CD14-positive monocyte (primary cell): ENCODE measurements at regions not wholly inside any gene's neighbourhood (a gene's known extent, or its start where the extent isn't known, plus 50 kb on each side); places are given as distances from the start of the nearest gene placed in this dataset.

Experiments used
- DNase-seq, 3 donors: peaks; one replicate each; pipeline ENCODE4 v3.0.0-alpha.2; 2011 to 2022
- H2AFZ ChIP-seq: 2 replicates; pipeline ENCODE4 v1.6.0; 2012; ENCODE audit warnings: mild to moderate bottlenecking, low read depth, low read length, inconsistent platforms; ENCODE audit not compliant: insufficient read depth, poor library complexity, severe bottlenecking
- H3K27ac ChIP-seq, 2 donors: 1 replicate in 1 of 2; 2 replicates in 1 of 2; pipeline ENCODE4 v1.5.1; 2012 to 2013; ENCODE audit warnings: low read length in 2 of 2, control low read depth in 1 of 2, inconsistent platforms in 1 of 2, low read depth in 1 of 2, mild to moderate bottlenecking in 1 of 2
- H3K27me3 ChIP-seq, 2 donors: one replicate each; pipeline versions ENCODE4 v1.6.0 to v1.6.1; 2011 to 2013; ENCODE audit warnings: low read length in 2 of 2; ENCODE audit not compliant: control insufficient read depth in 2 of 2, insufficient read depth in 2 of 2
- H3K36me3 ChIP-seq, 2 donors: replicated peaks in 1 of 2; 1 replicate in 1 of 2; 2 replicates in 1 of 2; pipeline versions ENCODE4 v1.5.1 to v1.6.1; 2012 to 2013; ENCODE audit warnings: low read length in 2 of 2, control low read depth in 1 of 2, inconsistent platforms in 1 of 2, mild to moderate bottlenecking in 1 of 2; ENCODE audit not compliant: insufficient read depth in 2 of 2, control insufficient read depth in 1 of 2
- H3K4me1 ChIP-seq, 2 donors: 1 replicate in 1 of 2; 2 replicates in 1 of 2; pipeline versions ENCODE4 v1.5.1 to v1.6.1; 2012 to 2013; ENCODE audit warnings: low read length in 2 of 2, control low read depth in 1 of 2, inconsistent platforms in 1 of 2, mild to moderate bottlenecking in 1 of 2, moderate library complexity in 1 of 2; ENCODE audit not compliant: insufficient read depth in 2 of 2, control insufficient read depth in 1 of 2
- H3K4me2 ChIP-seq: replicated peaks from 2 replicates; pipeline ENCODE3; 2012; ENCODE audit warnings: low read length, moderate library complexity, mild to moderate bottlenecking; ENCODE audit not compliant: poor library complexity, severe bottlenecking; ENCODE audit errors: extremely low read depth
- H3K4me3 ChIP-seq, 3 experiments: fragments of 200-600 bp in 1 of 3; sonication (generic) in 1 of 3; replicated peaks in 1 of 3; 1 replicate in 2 of 3; 2 replicates in 1 of 3; pipeline ENCODE4 v1.5.1; 2011 to 2013; ENCODE audit warnings: low read length in 3 of 3, mild to moderate bottlenecking in 3 of 3, control low read depth in 2 of 3, low read depth in 2 of 3, inconsistent platforms in 1 of 3, moderate library complexity in 1 of 3
- H3K79me2 ChIP-seq: 2 replicates; pipeline ENCODE4 v1.6.0; 2012; ENCODE audit warnings: mild to moderate bottlenecking, control low read depth, inconsistent platforms, low read length, moderate library complexity; ENCODE audit not compliant: insufficient read depth
- H3K9ac ChIP-seq: 2 replicates; pipeline ENCODE4 v1.6.0; 2017; ENCODE audit warnings: low read length, mild to moderate bottlenecking; ENCODE audit not compliant: insufficient read depth, poor library complexity, severe bottlenecking
- H3K9me3 ChIP-seq, 2 donors: replicated peaks in 1 of 2; 1 replicate in 1 of 2; 2 replicates in 1 of 2; pipeline versions ENCODE4 v1.5.1 to v1.6.1; 2012 to 2013; ENCODE audit warnings: low read length in 2 of 2, control low read depth in 1 of 2; ENCODE audit not compliant: control insufficient read depth in 1 of 2, insufficient read depth in 1 of 2
- H4K20me1 ChIP-seq: 2 replicates; pipeline ENCODE4 v1.6.0; 2012; ENCODE audit warnings: mild to moderate bottlenecking, low read length, control low read depth, moderate library complexity; ENCODE audit not compliant: insufficient read depth
- H3K27ac Mint-ChIP-seq, 7 donors: one replicate each; pipeline ENCODE4 v1.8.0; 2020; ENCODE audit warnings: mild to moderate bottlenecking in 7 of 7, mixed read lengths in 7 of 7, moderate library complexity in 6 of 7, inconsistent platforms in 2 of 7
- H3K27me3 Mint-ChIP-seq, 3 donors: one replicate each; pipeline ENCODE4 v1.8.0; 2021 to 2022; ENCODE audit warnings: low read depth in 3 of 3, mild to moderate bottlenecking in 3 of 3, mixed read lengths in 3 of 3, moderate library complexity in 3 of 3, inconsistent platforms in 1 of 3
- H3K36me3 Mint-ChIP-seq, 2 donors: one replicate each; pipeline ENCODE4 v1.8.0; 2020; ENCODE audit warnings: mixed read lengths in 2 of 2, inconsistent platforms in 1 of 2, mild to moderate bottlenecking in 1 of 2
- H3K4me1 Mint-ChIP-seq: one replicate; pipeline ENCODE4 v1.8.0; 2020; ENCODE audit warnings: mild to moderate bottlenecking, mixed read lengths
- H3K4me3 Mint-ChIP-seq, 2 donors: one replicate each; pipeline ENCODE4 v1.8.0; 2020; ENCODE audit warnings: mild to moderate bottlenecking in 2 of 2, mixed read lengths in 2 of 2, moderate library complexity in 1 of 2
- H3K9me3 Mint-ChIP-seq, 7 donors: one replicate each; pipeline ENCODE4 v1.8.0; 2020 to 2022; ENCODE audit warnings: mixed read lengths in 7 of 7, mild to moderate bottlenecking in 6 of 7, moderate library complexity in 6 of 7, inconsistent platforms in 2 of 7
- CTCF ChIP-seq: fragments of 200-600 bp; IDR thresholded peaks from one replicate; pipeline ENCODE4 v1.8.0; 2022; ENCODE audit warnings: antibody characterized with exemption, mild to moderate bottlenecking
- WGBS: methylation state at CpG from one replicate; pipeline ENCODE4 v1.1.5; 2013; ENCODE audit warnings: missing lambda C conversion rate; ENCODE audit not compliant: insufficient coverage; 5-methylcytosine and 5-hydroxymethylcytosine counted together
- intact Hi-C, 2 donors: fragments of 100-400 bp; cut with micrococcal nuclease; formaldehyde crosslinking; loops; one replicate each; pipeline versions ENCODE4 v1.15.0 to v1.15.1; 2023

DNA sequence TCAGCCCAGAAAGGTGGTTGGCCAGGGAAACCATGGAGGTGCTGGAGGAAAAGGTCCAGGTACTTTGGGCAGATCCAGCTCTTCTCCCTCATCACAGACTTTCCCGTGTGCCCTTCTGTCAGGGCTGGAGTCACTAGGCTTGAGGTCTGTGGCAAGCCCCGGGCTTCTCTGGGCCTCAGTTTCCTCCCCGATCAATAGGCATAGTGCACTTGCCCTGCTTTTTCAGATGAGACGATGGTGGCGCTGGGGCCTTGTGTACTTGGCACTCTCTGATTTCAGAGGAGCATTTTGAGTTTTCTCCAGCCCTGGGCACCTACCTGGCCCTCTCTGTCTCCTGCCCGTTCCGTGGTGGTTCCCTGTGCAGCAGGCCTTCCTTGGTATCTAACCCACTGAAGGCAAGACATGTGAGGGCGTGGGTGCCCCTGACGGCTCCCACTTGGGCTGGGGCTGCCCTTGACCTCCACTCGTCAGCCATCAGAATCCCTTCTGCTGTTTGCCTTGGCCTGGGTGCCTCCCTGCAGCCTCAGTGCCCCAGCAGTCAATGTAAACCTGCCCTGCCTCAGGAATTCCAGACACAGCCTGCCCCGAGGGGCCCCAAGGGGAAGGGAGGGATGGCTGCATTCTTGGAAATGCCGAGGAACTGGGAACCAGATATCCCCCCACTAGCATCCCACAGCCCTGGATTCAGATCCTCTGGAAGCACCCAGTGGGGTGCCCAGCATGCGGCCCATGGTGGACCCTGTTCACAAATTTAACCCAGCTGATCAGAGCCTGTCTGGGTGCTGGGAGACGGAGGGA lies 66.3 kb upstream of the COL5A1 start:
- H3K9me3 Mint-ChIP-seq = peaks cover 0 to 10% (median 5%) of the 10 kb centered on the region in 7 donors
- 94% methylated on average over 10 of the region's 14 CpGs for WGBS
- H4K20me1 ChIP-seq = no peaks in the 10 kb centered on the region
- H3K79me2 ChIP-seq = no peaks in the 10 kb centered on the region
- H3K4me3 ChIP-seq = no peak overlapping the region
- H3K27ac ChIP-seq = no peak overlapping the region
- H2AFZ ChIP-seq = no peak overlapping the region
- H3K4me1 Mint-ChIP-seq = peaks cover 3% of the 10 kb centered on the region
- H3K9me3 ChIP-seq = no peaks in the 10 kb centered on the region
- TF ChIP-seq CTCF = no peak
- intact Hi-C loops = no loop called here
- H3K4me3 Mint-ChIP-seq = no peak overlapping the region
- H3K27ac Mint-ChIP-seq = no peak overlapping the region
- H3K4me1 ChIP-seq = no peaks in the 10 kb centered on the region
- no peak for DNase-seq
- H3K36me3 Mint-ChIP-seq = no peaks in the 10 kb centered on the region
- no peaks in the 10 kb centered on the region for H3K27me3 ChIP-seq
- no peak overlapping the region for H3K4me2 ChIP-seq
- H3K36me3 ChIP-seq = no peaks in the 10 kb centered on the region
- no peak overlapping the region for H3K9ac ChIP-seq
- H3K27me3 Mint-ChIP-seq = peaks cover 7 to 16% (median 13%) of the 10 kb centered on the region in 3 donors

GRCh38 chr9:134575901-134576176 lies 65.8 kb upstream of the COL5A1 start:
- no peak overlapping the region for H3K4me3 Mint-ChIP-seq
- no peak for DNase-seq
- no peak for TF ChIP-seq CTCF
- intact Hi-C loops = no loop called here
- no peaks in the 10 kb centered on the region for H3K36me3 ChIP-seq
- no peaks in the 10 kb centered on the region for H3K4me1 ChIP-seq
- H3K4me3 ChIP-seq = no peak overlapping the region
- no peak overlapping the region for H3K27ac Mint-ChIP-seq
- no peaks in the 10 kb centered on the region for H4K20me1 ChIP-seq
- H3K27me3 ChIP-seq = no peaks in the 10 kb centered on the region
- no peak overlapping the region for H3K9ac ChIP-seq
- no peaks in the 10 kb centered on the region for H3K79me2 ChIP-seq
- H3K4me1 Mint-ChIP-seq = peaks cover 3% of the 10 kb centered on the region
- H3K36me3 Mint-ChIP-seq = no peaks in the 10 kb centered on the region
- no peak overlapping the region for H2AFZ ChIP-seq
- H3K9me3 Mint-ChIP-seq = peaks cover 3 to 13% (median 5%) of the 10 kb centered on the region in 7 donors
- no peaks in the 10 kb centered on the region for H3K9me3 ChIP-seq
- H3K4me2 ChIP-seq = no peak overlapping the region
- H3K27me3 Mint-ChIP-seq = peaks cover 7 to 20% (median 13%) of the 10 kb centered on the region in 3 donors
- 100% methylated on average over 1 of the region's 3 CpGs for WGBS
- H3K27ac ChIP-seq = no peak overlapping the region
